Stimulated activated CD4-positive, alpha-beta T cell treated with anti-CD3 and anti-CD28 coated beads, Interleukin-1b, Interleukin-23, amount 100 ng/mL, for 48 hours (primary cell): ENCODE measurements at regions not wholly inside any gene's neighbourhood (a gene's known extent, or its start where the extent isn't known, plus 50 kb on each side); places are given as distances from the start of the nearest gene placed in this dataset.

Experiments
- DNase-seq: peaks from one replicate; pipeline ENCODE4 v3.0.0-alpha.2; 2020

DNA sequence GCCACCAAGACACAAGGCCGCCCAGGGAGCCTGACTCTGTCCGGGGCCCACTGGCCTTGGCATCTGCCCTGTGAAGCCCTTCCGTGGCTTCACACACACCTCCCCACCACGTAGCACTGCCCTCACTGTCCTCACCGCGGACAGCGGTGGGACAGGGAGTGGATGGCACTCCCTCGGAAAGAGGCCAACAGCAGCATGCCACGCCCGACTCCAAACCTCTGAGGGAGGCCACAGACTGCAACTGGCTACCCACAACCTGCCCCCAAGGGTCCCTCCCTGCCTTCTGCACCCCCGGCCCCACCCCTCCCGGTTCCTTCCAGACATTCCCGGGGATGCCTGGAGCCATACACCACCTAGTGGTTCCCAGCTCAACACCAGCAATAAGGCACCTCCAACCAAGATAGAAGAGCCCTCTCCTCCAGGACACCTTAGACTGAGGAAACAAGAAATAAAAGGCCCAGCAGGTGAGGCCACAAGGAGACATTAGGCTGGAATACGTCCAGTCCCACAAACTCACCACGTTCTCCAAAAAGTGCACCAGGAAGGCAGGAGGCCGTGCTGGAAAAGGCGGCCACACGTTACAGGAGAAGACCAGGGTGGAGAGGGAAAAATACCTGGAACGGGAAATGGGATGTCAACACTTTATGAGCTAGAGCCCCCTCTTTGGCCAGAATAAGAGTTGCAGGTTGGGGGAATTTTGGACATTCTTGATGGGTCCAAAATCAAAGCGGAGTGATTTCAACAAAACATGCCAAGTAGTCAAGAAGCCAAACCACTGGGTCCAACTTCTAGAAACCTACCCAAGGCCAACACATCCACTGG lies 310.0 kb downstream of the SOX9 start:
- DNase-seq = no peak

GRCh38 chr17:72432143-72432621 lies 311.4 kb downstream of the SOX9 start:
- no peak for DNase-seq

DNA sequence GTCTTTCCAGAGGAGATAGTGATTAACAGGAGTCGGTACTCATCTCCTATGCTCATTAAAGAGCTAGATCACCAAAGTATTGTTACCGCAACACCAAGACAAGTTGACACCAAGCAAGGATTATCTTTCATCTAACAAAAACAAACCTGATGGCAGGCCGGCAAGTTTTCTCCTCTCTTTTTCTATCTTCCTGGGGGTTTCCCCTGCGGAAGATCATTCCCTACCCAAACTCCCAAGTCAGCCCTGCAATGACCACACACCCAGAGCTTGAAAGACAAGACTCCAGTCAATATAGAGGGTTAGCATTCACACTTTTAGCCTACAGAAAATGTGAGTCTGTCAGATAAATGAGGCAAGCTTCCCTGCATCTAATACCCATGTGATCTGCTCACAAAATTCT lies 312.1 kb downstream of the SOX9 start:
- DNase-seq = no peak

DNA sequence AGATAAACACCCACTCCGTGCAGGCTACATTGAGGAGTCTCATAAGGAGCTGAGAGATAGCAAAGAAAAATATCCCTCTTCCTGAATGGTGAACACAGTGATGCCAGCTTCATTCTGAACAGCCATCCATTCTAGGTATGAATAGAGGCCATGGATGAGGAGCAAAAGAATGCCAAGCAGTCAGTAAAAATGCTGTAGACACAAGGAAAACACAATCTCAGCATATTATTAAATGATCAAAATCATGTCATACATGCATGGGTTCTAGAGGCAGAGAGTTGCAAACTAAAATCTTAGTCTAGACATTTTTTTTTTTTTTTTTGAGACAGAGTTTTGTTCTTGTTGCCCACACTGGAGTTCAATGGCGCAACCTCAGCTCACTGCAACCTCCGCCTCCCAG lies 313.0 kb downstream of the SOX9 start:
- no peak for DNase-seq

GRCh38 chr17:72434581-72434980 lies 313.8 kb downstream of the SOX9 start:
- DNase-seq = no peak

GRCh38 chr17:72434991-72435618 lies 314.3 kb downstream of the SOX9 start:
- no peak for DNase-seq

- DNase-seq = no peak
Measured at GRCh38 chr17:72438783-72439182, 318.0 kb downstream of the SOX9 start.

DNA sequence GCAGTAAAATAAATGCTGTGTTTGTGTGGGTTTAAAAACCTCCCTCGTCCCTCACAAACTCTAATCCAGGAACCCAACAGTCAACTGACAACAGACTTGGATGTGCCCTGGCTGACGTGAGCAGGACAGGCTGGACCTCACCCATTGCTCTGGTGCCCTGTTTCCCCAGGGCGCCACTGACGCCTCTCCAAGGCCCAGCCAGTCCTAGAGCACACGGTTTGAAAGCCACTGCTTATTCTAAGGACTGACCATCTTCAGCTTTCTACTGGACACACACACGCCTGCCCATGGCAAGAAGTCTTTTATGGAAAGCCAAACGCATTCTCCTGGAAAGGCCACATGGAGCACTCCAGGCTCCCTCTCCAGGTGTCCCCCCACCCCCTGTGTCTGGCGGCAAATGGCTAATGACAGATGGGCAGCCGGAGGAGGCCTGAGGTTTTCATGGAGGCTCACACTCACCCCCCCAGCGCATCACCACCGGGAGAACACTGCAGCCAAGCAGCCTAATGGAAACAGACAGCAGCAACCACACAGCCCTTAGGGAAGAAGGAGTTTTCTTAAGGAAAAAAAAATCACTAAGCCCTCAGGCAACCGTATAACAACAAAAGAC lies 319.2 kb downstream of the SOX9 start:
- no peak for DNase-seq

- DNase-seq = no peak
Measured at GRCh38 chr17:72440961-72441360, 320.1 kb downstream of the SOX9 start.

DNA sequence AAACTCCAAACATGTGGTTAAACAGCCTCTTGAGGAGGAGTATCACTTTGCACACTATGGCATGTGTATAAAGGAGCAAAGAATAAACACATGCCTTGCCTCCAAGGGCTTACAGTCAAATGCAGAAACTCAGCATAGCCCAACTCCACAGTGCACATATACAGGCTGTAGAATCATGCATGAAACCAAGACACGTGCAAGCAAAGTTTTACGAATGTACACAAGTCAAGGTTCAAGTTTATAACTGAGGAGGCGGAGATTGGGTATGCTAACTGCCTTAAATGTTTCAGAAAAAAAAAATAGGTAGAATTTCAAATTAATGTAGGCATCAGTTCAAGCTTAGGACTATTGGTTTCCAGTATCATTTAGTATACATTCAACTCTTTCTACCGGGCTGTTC lies 321.1 kb downstream of the SOX9 start:
- no peak for DNase-seq

DNA sequence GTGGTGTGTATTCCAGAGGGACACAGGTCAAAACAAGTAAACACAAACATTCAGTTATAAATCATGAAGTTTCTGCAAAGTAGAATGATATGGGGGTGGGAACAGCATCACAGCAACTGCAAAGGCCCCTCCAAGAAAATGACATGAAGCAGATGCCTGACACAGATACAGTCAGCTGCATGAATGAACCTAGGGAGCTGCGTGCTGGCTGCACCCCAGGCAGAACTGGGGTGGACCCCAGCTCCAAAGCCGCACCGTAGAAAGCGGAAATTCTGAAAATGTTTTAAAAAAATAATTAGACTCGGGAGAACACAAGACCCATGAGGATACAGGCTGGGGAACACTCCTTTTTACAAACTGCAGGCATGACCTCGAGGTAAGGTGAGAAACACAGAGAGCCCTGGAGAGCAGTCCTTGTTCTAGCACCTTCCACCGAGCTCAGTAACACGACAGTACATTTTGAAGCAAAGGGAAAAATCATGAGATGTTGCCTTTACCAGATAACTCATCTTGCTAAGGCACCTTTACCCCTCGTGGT lies 323.8 kb downstream of the SOX9 start:
- no peak for DNase-seq

DNA sequence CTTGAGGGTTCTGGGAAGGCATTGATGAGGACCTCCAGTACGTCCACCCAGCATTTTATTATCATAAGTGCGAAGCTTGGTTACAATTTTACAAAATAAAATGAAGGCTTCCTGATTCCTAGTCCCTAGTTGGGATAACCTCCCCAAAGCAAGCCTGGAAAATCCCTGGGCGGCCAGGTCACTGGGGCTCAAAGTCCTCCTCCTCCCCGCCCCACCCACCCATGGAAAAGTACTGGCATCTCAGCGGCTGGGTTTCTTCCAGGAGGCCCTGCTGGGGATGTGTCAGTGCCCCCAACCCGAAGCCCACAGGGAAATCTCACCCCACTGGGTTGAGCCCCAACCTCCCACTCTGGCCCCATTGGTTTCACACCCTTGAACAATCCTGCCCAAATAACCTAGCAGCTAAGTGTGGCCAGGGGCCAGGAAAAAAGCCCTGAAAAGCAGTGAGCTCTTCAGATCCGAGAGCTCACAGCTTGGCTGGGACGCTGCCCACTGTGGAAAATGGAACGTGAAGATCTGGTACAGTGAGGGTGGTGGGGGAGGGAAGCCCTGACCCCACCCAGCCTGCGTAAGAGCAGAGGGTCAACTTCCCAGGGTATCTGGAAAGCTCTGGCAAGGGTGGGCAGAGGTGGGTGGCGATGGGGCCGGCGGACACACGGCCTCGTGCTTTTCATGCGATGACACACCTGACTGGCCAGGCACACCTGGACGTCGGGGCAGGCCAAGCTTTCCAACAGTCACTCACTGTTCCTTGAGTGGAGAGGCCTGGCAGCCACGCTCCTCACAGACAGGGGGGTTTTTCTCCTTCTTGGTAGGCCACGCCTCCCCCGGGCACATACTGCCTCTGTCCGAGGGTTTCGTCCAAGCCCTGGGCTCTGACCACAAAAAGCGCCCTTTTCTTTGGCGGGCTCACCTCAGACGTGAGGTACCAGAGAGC lies 324.5 kb downstream of the SOX9 start:
- no peak for DNase-seq

DNA sequence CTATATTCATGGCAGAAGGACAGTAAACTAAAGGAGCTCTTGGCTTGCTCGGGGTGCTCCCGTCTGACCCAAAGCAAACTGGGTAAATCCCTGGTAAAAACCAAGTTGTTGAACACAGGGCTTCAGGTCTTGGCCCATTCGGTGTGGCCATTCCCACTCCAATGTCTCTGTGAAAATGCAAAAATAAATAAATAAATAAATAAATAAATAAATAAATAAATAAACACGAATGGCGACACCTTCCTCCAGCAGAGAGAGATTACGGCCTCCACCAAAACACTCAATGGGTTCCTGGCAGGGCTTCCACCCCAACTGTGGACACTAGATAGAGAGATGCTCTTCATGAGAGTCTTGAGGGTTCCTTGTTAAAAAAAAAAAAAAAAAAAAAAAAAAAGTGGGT lies 325.3 kb downstream of the SOX9 start:
- DNase-seq = no peak

DNA sequence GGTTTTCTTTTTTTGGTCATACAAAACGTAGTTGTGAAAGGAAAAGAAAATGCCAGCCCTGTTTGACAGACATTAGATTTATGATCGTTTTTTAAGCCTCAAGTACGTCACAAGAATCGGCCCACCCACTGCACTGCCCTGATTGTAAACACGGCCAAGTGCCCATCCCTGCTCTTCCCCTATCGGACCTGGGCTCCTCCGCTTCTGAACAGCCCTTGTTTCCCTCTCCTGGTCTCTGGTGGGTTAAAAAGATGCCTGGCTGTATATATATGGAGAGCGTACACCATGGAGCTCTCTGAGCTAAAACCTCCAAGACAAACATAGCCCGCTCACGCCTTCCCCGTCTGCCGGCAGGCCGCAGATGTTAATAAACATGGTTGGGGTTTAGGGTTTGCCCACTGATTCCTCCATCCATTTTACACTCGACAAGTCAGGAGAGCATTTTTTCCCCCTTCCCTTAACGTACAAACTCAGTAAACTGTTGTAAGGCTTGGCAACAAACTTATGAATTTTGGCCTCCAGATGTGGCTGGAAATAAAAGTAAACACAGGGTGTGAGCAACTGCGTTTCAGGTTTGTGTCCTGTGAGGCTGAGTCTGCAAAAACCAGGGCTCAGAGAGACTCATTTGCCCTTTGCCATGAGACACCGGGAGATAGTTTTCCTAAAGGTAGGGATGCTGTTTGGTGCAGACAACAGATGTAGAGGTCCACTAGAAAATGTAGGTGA lies 325.9 kb downstream of the SOX9 start:
- no peak for DNase-seq

DNA sequence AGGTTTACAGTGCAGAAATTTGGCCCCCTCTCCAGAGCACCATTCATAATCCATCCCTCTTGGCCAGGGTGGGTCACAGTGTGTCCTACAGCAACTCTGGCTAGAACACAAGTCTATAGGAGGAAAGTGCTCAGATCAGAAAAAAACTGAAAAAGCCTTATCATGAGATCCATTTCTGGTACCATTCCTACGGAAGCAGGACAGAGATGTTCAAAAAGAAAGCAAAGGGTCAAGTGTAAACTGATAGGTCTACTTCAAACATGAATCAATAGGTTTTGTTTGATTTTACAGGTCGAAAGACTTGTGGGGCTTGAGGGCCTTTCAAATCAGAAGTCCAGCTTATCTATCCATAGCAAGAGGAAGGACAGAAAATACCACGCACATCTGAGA lies 326.4 kb downstream of the SOX9 start:
- no peak for DNase-seq

DNA sequence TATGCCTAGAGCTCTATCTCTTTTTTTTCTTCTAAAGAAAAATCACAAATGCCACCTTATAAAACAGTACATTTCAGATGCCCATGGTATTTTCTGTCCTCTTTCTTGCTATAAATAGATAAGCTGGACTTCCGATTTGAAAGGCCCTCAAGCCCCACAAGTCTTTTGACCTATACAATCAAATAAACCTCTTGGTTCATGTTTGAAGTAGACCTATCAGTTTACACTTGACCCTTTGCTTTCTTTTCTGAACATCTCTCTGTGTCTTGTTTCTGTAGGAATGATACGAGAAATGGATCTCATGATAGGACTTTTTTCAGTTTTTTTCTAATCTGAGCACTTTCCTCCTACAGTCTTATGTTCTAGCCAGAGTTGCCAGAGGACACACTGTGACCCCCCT lies 327.2 kb downstream of the SOX9 start:
- no peak for DNase-seq

- no peak for DNase-seq
Measured at GRCh38 chr17:72452286-72453173, 331.7 kb downstream of the SOX9 start.

DNA sequence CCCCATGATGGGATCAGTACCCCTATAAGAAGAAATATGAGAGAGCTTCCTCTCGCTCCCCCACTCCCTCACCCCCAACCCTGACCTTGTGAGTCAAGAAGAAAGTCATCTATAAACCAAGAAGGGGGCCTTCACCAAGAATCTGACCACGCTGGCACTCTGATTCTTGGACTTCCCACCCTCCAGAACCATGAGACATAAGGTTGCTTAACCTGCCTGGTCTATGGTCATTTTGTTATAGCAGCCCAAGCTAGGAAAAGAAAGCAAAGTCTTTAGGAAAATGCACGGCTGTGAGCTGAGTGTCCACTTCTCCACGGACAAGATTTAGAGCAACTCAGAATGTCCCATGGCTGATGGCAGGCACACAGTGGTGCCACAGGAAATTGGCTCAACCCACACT lies 333.5 kb downstream of the SOX9 start:
- no peak for DNase-seq

DNA sequence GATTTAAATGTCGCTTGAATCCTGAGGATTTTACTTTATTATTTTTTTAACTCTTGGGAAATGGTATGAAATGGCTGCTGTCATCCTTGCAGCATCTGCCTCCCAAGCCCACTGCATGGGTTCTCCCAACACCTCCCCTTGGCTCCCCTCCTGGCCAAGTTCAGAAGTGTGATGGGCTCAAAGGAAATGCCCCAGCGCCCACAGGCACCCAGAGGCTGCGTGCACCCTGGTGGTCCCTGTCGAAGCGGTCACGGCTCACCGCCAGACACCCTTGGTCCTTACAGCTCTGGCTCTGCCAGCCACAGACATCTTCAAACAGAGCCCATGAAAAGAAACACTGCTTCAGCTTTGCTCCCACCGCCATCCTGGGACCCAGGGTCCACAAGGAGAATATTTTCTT lies 334.7 kb downstream of the SOX9 start:
- DNase-seq = no peak

DNA sequence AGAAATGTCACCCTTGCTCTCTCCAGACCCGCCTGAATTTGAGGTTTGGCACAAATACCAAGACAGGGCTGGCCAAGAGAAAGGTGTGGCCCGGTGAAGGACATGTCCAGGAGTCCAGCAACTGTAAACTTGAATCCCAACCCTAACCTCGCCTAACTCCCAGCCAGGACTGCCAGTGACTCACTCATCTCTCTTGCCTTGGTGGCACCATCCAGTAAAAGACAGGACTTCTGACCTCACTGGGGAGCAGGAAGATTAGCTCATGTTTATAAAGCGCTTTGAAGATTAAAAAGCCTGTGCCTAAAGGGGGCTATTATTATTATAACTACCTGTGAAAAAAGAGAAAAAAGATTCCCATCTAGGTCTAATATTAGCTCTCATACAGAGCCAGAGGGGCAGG lies 335.3 kb downstream of the SOX9 start:
- DNase-seq = no peak

DNA sequence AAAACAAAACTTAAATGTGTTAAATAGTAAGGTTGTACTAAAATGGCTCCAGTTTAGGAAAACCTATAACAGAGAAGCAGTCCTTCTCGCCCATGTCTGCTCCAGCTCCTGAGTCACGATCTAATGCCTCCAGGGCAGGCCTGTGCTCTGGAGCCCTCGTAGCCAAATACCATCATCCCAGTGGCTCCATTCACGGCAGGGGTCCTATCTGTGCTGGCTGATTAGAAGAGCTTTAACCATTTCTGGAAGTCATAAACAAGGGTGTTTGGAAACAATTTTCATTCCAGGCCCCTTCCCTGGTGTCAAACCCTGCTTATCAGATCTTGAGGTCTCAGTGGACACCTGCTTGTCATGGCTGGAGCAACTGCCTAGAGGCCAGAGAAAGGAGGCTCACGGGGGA lies 336.9 kb downstream of the SOX9 start:
- no peak for DNase-seq
